ENCODE measurements at regions not wholly inside any gene's neighbourhood (a gene's known extent, or its start where the extent isn't known, plus 50 kb on each side); places are given as distances from the start of the nearest gene placed in this dataset.
"Not testable (repeated sequence)": the region's sequence is repeated elsewhere in the genome, so short reads cannot be mapped to it uniquely, and the experiment has no call there.

DNA sequence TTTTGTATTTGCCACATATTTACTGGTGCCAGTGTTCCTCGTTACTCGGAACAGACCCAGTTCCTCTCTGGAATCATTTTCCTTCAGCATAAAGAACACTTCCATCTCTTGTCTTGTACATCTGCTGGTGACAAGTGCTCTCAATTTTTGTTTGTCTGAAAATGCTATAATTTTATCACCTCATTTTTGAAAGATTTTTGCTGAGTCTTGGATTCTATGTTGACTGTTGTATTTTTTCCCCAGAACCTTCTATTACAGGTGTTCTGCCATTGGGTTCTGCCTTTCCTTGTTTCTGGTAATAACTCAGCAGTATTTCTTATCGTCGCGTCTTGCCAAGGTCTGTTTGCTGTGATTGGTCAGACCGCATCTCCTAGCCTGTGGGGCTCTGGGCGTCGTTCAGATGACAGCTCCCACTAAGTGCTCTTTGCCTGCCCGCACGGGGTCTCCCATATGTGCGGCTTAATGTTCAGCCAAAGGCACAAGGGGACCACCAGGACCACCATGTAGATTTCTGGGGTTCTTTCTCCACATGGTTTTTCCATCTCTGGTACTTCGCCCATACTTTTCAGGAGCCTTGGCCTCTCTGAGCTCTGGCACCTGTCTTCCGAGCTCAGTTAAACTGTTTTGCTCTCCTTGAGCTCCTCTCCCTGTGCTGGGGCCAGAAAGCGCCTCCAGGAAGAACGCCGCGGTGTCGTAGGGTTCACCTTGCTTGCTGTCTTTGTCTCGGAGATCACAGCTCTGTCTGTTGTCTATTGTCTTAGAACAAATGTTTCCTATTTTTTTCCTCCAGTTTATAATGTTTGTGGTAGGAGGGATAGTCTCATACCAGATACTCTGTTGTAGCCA lies 80.0 kb downstream of the METRNL start:
- no peak for DNase-seq (ENCODE audit: low spot score)

DNA sequence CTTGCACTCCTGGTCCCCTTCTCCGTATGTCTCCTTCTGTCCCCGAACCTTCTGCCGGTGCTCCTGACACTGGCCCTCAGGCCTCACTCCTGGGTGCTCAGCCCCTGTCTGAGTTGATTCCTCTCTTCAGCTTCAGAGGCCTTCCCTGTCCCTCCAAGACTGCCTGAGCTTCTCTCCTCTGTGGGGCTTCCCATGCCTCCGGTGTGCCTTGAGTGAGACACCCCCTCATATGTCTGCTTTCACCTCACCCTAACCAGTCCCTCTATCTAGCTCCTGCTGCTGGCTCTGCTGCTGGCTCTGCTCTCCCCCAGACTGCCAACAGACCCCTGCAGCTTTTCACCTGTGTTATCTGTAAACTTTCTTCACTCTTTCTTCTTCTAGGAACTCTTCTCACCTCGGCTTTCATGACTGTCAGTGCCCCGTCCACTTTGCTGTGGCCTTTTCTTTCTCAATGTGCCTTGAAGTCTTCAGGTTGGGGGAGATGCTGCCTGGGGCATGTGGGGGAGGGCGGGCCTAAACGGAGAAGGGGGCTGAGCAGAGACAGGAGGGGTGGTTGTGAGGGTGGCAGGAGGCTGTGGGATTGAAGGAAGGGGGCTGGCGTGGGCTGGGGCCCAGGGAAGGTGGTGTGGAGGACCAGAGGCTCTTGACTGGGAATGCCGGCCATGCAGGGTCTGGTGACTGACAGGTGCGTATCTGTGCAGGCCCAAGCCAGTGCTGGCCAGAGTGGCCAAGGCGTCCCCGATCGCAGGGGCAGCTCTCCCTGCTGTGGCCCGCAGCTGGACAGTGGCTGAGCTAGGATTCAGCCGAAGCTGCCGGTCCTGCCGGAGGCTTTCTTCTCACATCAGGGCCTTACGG lies 81.3 kb downstream of the METRNL start:
- DNase-seq (ENCODE audit: low spot score): no peak

DNA sequence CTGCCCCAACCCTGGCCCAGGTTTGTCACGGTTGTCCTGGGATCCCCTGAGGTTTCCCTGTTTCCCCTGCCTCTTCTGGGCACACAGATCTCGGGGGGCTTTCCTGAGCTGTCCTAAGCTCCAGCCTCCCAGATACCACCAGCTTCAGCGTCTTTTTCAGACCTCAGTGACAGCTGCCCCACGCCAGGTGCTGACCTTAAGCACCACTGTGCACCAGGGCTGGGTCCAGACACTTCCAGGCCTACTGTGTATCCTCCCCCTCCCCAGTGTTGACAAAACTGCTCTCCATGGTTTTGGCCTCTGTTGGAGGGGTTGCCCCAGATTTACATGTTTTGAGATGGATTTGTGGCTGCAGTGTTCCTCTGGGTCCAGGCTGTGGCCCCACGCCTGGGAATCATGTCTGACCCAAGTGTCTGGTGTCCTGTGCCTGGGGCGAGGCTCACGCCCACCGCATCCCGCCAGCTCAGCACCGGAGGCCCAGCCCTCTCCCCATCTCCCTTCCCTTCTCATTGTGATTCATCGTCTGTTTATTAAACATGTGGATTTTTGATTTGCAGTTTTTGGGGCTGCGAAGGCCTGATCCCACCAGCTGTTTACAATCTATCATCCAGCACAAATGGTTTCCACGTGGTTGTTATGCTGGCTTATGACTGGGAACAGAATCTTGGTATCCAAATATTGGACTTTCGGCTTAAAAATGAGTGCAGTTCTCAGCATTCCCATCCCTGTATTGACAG lies 82.1 kb downstream of the METRNL start:
- no peak for DNase-seq (ENCODE audit: low spot score)

DNA sequence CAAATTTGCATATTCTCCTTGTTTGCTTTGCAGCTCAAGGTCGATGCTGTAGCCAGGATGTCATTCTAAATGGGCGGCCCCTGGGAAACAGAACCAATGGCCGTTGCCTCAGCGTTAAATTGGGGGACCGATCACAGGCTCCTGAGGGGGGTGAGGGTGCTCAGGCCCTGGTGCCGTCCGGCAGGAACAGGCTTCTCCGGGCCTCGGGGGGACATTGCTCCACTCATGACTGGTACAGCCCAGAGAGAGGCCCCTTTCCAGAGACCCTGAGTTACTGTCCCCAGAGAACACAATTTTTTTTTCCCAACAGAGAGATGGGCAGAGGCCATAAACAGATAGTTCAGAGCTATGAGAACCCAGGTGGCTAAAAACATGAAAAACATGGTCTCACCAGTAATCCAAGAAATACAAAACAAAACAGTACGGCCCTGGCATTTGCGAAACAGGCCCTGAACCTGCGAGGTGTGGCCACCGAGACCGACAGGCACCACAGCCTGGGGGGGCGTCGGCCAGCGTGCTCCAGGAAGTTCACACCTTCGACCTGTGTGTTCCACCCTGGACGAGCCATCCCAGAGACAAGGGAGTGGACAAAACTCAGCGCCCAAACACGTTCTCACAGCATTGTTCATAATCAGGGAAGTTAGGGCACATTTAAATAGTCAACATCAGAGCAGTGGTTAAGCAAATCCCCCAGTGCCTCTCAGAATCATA lies 82.8 kb downstream of the METRNL start:
- no peak for DNase-seq (ENCODE audit: low spot score)

DNA sequence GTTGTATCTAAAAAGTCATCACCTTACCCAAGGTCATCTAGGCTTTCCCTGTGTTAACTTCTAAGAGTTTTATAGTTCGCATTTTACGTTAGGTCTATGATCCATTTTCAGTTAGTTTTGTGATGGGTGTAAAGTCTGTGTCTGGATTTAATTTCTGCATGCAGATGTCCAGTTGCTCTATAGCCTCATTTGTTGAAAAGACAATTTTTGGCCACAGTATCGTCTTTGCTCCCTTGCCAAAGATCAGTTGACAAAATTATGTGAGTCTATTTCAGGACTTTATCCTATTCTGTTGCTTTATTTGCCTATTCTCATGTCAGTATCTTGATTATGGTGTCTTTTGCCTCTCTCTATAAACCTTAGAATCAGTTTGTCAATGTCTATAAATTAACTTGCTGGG lies 85.1 kb downstream of the METRNL start:
- DNase-seq (ENCODE audit: low spot score): no peak

DNA sequence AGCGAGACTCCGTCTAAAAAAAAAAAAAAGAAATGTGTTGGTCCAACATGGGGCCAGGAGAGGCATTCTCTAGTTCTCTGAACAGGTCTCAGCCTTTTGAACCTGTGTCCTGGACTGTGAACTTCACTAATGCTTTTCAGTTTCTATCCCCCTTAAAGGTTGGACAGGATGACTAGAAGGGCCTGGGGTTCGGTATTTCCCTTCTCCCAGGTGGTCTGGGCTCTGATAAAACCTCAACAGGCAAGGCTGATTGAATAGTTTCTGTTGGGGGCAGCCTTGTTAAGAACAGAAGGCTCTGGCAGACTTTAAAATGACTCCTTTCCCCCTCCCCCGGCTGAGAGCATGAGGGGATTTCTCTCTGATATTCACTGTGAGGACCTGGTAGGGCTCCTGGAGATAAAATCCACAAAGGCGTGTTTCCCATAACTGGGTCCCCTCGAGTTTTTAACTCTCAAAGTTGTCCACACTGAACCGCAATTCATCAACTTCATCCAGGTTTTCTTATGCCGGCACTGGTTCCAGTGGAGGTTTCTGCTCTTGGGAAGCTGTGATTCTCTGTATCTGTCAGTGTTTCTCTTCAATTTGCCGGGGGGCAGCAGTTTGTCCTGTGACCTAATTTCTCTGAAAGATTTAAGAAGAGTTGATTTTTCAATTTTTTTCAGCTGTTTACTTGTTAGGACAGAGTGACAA lies 91.3 kb downstream of the METRNL start:
- no peak for DNase-seq (ENCODE audit: low spot score)

DNA sequence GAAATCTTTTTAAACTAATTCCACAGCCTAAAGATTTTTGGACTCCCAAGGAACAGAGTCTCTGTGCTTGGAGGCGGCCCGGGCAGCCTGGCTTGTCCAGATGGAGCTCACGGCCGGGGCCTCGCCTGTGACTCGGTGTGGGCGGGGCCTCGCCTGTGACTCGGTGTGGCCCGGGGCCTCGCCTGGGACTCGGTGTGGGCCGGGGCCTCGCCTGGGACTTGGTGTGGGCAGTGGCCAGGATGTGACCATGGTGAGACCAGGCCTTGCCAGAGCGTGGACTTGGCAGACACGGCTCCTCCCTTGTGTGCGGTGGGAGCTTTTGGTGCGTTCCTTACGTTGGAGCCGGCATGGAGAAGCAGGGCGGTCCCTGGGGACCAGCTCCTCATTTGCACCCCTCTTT lies 92.3 kb downstream of the METRNL start:
- DNase-seq (ENCODE audit: low spot score): peak; percentile 48

DNA sequence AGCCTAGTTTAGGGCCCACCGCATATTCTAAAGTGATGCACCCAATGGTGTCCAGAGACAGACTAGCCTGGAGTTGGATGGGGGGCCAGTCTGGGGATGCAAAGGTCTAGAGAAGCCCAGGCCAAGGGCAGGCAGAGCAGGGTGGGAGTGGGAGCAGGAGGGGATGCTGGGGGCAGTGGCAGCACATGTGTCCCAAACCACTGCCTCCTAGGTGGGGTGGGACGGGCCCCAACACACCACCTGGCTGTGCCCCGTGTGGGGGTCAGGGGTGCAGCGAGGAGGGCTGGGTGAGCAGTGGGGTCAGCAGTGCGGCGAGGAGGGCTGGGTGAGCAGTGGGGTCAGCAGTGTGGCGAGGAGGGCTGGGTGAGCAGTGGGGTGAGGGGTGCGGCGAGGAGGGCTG lies 92.7 kb downstream of the METRNL start:
- DNase-seq (ENCODE audit: low spot score): not testable (repeated sequence)

DNA sequence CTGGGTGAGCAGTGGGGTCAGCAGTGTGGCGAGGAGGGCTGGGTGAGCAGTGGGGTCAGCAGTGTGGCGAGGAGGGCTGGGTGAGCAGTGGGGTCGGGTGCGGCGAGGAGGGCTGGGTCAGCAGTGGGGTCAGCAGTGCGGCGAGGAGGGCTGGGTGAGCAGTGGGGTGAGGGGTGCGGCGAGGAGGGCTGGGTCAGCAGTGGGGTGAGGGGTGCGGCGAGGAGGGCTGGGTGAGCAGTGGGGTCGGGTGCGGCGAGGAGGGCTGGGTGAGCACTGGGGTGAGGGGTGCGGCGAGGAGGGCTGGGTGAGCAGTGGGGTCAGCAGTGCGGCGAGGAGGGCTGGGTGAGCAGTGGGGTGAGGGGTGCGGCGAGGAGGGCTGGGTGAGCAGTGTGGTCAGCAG lies 93.2 kb downstream of the METRNL start:
- DNase-seq (ENCODE audit: low spot score): not testable (repeated sequence)

DNA sequence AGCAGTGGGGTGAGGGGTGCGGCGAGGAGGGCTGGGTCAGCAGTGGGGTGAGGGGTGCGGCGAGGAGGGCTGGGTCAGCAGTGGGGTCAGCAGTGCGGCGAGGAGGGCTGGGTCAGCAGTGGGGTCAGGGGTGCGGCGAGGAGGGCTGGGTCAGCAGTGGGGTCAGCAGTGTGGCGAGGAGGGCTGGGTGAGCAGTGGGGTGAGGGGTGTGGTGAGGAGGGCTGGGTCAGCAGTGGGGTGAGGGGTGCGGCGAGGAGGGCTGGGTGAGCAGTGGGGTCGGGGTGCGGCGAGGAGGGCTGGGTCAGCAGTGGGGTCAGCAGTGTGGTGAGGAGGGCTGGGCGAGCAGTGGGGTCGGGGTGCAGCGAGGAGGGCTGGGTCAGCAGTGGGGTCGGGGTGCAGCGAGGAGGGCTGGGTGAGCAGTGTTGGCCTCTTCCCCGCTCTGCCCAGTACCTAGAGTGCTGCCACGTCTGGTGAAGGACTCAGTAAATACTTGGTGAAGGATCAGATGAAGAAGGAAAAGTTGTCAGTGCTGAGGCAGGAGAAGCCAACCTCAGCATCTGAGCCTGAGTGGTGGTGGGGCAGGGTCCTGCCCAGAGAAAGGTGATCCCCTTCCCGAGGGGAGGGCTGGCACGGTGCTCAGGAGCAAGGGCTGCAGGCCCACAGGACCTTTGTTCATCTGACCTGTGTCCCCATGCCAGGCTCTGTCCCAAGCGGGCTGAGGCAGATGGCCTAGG lies 93.9 kb downstream of the METRNL start:
- DNase-seq (ENCODE audit: low spot score): not testable (repeated sequence)

DNA sequence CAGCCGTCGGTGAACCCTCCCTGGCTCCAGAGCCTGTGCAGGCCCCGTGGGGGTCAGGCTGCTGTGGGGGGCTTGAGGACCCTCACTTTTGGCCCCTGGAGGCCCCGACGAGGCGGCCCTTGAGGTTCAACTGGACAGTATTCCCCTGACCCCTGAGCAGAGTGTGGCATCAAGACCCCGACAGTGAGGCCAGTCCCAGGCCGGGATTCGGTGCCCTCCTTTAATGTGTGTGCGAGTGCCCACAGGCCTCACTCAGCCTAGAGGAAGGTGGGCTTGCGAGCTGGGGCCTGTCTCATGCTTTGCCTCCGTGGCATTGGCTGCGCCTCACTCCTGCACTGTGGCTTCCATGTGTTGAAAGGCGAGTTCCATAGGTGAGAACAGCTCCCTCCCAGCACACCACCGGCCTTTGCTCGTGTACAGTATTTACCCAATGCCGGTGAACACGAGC lies 94.5 kb downstream of the METRNL start:
- DNase-seq (ENCODE audit: low spot score): no peak

DNA sequence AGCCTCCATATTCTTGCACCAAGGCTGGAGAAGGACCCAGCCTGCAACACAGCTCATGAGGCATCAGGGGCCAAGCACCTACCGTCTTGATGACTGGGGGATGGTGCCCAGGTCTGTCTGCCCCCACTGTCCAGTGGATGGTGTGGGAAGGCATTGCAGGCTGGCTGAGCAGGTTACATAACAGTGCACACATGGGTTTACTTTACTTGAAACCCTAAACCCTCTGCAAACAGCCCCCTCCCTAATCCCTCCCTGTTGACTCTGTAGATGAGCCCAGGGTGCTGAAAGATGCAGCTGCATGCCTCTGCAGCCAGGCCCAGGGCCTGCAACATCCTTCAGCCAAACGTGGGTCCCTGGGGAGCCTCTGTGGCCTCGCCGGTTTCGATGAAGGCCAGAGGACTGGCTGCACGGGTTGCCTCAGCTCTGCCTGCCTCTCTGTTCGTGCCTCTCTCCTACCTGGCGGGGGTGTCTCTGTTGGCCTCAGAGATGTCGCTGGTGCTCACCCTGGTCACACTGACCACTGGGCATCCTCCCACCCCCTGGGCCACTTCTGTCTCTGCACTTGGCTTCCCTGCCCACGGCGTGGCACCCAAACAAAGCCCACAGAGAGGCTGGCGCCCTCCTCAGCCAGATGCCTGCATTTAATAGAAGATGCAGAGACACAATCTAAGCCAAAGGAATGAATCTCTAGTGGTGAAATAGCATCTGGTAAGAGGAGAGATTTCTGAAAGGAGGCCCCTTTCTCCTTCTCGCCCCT lies 95.1 kb downstream of the METRNL start:
- no peak for DNase-seq (ENCODE audit: low spot score)

DNA sequence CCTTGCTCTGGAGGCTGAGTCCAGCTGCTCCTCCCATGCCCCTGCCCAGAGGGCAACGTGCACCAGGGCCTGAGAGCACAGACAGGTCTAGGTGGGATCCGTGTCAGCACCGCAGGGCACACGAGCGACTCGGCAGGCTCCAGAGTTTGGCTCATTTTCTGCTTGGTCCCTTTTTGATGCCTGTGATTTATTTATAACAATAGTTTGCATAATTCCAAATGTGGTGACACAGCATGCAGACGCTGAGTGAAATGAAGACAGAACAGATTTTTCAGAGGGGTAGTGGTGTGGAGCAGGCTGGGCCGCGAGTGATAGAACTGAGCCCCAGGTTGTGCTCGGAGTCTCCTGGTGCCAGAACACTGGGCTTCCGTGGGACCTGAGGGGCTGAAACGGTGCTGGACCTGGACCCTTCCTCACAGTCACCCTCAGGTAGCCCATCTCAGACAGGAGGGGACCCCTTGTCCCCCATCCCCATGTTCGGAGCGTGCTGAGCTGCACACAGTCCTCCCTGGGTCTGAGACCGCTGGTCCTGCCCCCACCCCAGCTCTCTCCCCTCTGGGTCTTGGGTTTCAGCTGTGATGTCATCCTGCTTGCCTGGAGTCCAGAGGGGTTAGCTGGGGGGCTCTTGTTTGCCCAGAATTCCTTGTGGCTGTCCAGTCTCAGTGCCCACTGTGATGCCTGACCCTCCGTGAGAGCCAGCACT lies 95.9 kb downstream of the METRNL start:
- no peak for DNase-seq (ENCODE audit: low spot score)

DNA sequence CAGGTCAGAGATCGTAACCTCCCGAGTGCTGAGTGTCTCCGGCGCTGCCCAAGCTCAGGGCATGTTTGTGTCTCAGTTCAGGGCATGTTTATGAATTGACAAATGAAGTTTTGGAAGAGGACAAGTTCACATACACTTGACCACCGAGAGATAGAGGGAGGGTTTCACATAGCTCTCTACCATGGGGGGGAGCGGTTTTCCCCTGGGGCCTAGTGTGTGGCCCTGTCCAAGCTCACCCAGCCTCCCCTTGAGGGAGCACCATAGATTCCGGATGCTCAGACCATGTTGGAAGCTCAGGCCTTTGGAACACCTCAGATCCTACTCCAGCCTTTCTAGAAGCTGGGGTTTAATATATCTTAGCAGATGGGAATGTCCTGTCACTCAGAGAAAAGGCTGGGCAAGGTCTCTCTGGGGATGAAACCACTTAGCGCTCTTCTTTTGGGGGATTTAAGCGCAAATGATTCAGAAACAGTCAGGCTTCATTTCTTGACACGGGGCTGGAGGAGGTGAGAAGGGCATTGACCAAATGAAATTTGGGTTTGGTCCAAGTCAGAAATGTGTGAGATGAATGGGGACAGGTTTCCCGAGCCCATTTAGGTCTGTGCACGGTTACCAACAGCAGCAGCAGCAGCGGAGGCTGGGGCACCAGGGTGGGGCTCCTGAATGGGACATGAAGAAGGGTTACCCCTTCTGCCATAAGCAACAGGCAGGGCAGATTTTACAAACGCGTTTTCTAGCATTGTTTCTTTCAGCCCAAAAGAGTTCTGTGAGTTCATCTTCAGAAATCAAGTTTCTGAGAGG lies 96.6 kb downstream of the METRNL start:
- no peak for DNase-seq (ENCODE audit: low spot score)

DNA sequence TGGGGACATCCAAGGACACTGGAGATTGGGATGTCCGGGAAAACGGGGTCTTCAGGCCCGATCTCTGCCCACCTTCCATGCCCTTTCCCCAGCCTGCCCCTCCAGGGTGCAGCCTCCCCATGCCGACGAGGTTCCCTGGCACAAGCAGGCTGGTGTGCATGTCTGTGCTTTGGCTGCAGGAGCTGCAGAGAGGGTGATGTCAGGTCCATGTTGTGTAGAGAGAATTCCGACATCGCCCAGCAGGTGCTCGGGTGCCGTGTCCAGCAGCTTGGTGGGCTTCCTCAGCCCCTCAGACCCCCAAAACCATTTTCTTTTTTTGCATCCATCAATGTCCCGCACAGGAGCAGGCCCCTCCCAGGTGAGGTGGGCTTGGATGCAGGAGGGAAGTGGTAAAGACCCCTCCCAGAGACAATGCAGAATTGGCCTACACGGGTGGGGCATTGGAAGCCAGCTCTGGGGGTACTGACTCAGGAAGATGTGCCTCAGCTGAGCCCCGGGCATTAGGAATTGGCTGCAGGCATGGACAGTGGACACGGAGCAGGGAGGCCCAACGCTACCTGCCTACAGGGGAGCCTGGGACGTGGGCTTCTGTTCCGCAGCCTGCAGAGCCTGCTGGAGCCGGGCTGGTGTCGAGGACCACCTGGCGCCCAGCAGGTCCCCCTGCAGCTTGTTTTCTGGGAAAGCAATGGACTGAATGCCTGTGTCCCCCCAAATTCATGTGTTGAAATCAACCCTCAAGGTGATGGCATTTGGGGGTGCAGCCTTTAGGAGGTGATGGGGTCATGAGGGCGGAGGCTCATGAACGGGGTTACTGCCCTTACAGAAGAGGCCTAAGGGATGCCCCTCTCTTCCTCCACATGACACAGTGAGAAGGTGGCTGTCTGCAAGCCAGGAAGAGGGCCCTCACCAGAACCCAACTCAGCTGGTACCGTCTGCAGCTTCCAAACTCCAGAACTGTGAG lies 97.5 kb downstream of the METRNL start:
- no peak for DNase-seq (ENCODE audit: low spot score)

DNA sequence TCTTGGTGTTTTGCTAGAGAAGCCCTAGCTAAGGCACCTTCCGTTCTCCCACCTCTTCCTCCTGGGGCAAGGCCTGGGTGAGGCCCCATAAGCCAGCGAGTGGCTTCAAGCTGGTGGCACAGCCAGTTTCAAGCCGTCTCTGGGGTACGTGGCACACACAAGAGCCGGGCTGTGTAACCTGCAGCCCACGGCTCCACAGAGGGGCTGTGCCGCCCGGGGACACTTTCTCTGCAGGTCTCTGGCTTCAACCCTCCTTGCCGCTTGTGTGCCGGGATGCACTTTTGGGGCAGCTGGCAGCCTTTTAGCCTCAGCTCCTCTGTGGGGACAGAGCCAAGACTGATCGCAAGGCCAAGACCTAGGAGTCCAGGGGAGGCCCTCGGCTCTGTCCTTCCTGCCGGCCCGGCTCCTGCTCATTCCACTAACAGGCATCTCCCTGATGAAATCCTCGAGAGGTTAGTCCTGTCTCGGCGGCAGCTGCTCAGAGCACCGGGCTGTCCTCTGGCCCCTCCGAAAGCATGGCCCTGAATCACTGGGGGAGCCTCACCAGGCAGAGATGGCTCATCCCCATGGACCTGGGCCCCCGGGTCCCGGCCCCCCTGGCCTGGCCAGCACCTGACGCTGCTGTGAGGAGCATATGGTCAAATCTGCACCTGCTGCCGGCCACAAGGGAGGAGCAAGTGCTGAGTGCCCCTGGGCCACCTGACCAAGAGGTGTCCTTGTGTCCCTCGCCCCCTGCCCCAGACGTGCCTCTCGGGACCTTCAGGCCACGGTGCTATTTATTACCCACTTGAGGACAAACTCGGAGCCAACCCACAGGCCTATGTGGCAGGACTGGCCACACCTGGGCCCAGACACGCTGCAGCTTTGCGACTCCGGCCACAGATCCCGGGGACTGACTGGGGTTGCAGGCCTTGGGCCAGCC lies 98.5 kb downstream of the METRNL start:
- no peak for DNase-seq (ENCODE audit: low spot score)
